Mesothelial cell of epicardium (in vitro differentiated cells): ENCODE measurements at regions not wholly inside any gene's neighbourhood (a gene's known extent, or its start where the extent isn't known, plus 50 kb on each side); places are given as distances from the start of the nearest gene placed in this dataset.

ENCODE experiments used
- DNase-seq, 2 experiments: peaks; one replicate each; pipeline ENCODE4 v3.0.0; 2021; ENCODE audit warnings: low spot score in 2 of 2; ENCODE audit not compliant: unreplicated experiment in 2 of 2
- H3K27ac Mint-ChIP-seq: 2 replicates; pipeline ENCODE4 v1.8.0; 2021; ENCODE audit warnings: mixed read lengths
- H3K27me3 Mint-ChIP-seq: 2 replicates; pipeline ENCODE4 v1.8.0; 2021; ENCODE audit warnings: low read depth, mixed read lengths
- H3K36me3 Mint-ChIP-seq: 2 replicates; pipeline ENCODE4 v1.8.0; 2021; ENCODE audit warnings: mixed read lengths
- H3K4me1 Mint-ChIP-seq: 2 replicates; pipeline ENCODE4 v1.8.0; 2021; ENCODE audit warnings: mixed read lengths
- H3K4me3 Mint-ChIP-seq: 2 replicates; pipeline ENCODE4 v1.8.0; 2021; ENCODE audit warnings: mild to moderate bottlenecking, moderate library complexity, mixed read lengths
- H3K9me3 Mint-ChIP-seq: 2 replicates; pipeline ENCODE4 v1.8.0; 2021; ENCODE audit warnings: mixed read lengths
- TF ChIP-seq, protein P1 (sequence below): fragments of 200-600 bp; sonication (generic); IDR thresholded peaks from one replicate; pipeline ENCODE4 v1.5.0; 2021; ENCODE audit warnings: antibody characterized with exemption; ENCODE audit not compliant: unreplicated experiment

DNA sequence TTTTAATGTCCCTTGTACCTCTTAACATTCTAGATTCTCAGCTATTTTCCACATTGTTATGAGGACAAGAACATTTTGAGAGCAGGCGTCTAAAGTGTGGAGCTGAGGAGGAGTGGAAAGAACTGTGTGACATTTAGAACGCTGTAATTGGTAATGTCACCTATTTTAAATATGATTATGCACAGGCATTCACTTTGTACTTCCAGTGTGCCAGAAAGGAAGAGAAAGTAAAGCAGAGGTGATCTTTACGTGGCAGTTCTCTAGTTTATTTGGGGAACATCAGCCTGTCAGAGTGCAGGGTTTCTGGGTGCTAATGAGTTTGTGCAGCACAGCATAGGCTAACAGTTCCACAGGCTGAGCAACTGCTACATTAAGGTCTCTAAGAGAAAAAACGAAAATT is 498.4 kb upstream of the POM121L12 start:
- Mint-ChIP-seq H3K27ac (no peak overlapping the region), H3K36me3 (peaks cover 3% of the 10 kb centered on the region), H3K9me3 (peaks cover 30% of the 10 kb centered on the region), H3K4me1 (peaks cover 7% of the 10 kb centered on the region), H3K4me3 (no peak overlapping the region), H3K27me3 (no peaks in the 10 kb centered on the region)
- no peak for DNase-seq
- TF ChIP-seq, protein P1, sequence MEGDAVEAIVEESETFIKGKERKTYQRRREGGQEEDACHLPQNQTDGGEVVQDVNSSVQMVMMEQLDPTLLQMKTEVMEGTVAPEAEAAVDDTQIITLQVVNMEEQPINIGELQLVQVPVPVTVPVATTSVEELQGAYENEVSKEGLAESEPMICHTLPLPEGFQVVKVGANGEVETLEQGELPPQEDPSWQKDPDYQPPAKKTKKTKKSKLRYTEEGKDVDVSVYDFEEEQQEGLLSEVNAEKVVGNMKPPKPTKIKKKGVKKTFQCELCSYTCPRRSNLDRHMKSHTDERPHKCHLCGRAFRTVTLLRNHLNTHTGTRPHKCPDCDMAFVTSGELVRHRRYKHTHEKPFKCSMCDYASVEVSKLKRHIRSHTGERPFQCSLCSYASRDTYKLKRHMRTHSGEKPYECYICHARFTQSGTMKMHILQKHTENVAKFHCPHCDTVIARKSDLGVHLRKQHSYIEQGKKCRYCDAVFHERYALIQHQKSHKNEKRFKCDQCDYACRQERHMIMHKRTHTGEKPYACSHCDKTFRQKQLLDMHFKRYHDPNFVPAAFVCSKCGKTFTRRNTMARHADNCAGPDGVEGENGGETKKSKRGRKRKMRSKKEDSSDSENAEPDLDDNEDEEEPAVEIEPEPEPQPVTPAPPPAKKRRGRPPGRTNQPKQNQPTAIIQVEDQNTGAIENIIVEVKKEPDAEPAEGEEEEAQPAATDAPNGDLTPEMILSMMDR: no peak

DNA sequence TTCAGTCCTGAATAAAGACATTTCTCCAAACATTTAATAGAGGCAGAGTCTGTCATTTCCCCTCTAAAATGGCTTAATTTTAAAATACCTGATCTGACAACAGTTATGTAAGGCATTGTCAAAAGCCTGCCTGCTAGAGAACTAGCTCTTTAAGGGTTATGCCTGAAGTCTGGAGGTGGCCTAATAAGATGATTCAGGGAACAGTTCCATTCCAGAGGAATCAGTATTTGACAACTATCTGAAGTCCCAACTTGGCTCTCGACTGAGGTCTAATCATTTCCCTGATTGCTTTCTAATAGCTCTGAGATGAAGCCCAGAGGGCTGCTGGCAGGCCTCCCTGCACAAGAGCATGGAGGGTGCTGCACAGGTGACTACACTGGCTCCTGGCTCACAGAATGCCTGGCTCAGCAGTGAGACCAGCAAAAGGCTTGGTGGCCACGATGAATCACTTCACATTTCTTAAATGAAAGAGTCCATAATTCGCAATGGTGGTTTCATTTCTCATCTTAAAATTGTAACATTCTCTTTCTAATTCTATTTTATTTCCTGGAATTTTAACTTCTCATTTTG is 509.6 kb upstream of the POM121L12 start:
- TF ChIP-seq, protein P1: no peak
- no peaks in the 10 kb centered on the region for H3K4me1 Mint-ChIP-seq
- no peaks in the 10 kb centered on the region for H3K27me3 Mint-ChIP-seq
- H3K4me3 Mint-ChIP-seq: no peak overlapping the region
- no peak for DNase-seq
- H3K9me3 Mint-ChIP-seq: no peaks in the 10 kb centered on the region
- no peak overlapping the region for H3K27ac Mint-ChIP-seq
- H3K36me3 Mint-ChIP-seq: no peaks in the 10 kb centered on the region

DNA sequence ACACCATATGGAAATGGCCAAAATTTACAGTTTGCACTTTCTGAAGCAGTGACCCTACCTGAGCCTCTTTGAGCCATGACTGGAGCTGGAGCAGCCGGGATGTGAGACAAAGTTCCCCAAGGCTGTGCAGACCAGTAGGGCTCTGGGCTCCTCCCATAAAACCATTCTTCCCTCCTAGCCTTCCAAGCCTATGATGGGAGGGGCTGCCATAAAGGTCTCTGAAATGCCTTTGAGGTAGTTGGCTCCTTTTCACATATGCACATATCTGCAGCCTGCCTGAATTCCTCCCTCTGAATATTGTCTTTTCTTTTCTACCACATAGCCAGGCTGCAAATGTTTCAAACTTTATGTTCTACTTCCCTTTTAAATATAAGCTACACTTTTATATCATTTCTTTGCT is 516.6 kb upstream of the POM121L12 start:
- TF ChIP-seq, protein P1: no peak
- Mint-ChIP-seq H3K4me3 (no peak overlapping the region), H3K36me3 (peaks cover 3% of the 10 kb centered on the region), H3K27ac (no peak overlapping the region), H3K4me1 (no peaks in the 10 kb centered on the region), H3K9me3 (peaks cover 28% of the 10 kb centered on the region), H3K27me3 (no peaks in the 10 kb centered on the region)
- no peak for DNase-seq

DNA sequence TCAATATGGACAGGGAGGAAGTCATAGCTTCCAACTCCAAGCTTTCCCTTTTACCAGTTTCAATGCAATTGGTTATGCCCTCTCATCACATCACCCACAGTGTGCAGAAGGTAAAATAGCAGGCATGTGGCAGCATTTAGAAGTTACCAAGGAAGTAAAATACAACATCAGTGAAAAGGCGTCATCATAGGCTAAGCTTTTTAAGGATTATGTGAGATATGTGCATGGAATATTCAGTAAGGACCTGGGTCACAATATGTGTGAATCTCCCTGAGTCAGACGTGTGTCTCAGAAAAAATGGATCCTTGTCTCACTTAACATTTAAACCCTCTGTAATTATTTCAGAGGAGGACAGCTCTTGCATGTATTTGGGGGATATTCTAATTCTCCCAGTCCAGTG is 522.8 kb upstream of the POM121L12 start:
- TF ChIP-seq, protein P1: no peak
- H3K27ac Mint-ChIP-seq: no peak overlapping the region
- H3K4me3 Mint-ChIP-seq: no peak overlapping the region
- no peak for DNase-seq
- no peaks in the 10 kb centered on the region for H3K4me1 Mint-ChIP-seq
- H3K27me3 Mint-ChIP-seq: no peaks in the 10 kb centered on the region
- peaks cover 3% of the 10 kb centered on the region for H3K36me3 Mint-ChIP-seq
- peaks cover 12% of the 10 kb centered on the region for H3K9me3 Mint-ChIP-seq

DNA sequence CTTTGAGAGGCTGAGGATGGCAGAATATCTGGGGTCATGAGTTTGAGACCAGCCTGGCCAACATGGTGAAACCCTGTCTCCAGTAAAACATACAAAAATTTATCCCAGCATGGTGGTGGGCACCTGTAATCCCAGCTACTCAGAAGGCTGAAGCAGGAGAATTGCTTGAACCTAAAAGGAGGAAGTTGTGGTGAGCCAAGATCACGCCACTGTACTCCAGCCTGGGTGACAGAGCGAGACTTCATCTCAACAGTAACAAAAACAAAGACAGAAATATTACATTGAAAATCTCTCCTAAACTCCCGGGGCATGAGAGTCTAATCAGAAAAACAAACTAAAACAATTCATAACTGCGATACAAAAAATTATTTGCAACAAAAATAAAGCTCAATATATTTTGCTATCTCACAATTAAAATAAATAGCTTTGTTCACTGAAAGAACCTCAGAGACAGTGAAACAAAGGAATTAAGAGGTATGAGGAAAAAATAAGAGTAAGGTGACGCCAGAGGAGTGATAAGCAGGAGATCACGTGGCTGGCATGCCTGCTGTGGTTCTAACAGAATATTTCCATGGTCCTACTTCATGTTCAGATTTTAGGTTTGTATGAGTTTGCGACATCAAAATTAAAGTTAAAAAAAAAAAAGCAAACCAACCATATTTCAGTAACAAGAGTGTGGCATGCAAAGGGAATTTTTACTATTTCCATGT is 527.7 kb upstream of the POM121L12 start:
- H3K9me3 Mint-ChIP-seq: no peaks in the 10 kb centered on the region
- H3K4me3 Mint-ChIP-seq: no peak overlapping the region
- no peak for DNase-seq
- no peaks in the 10 kb centered on the region for H3K36me3 Mint-ChIP-seq
- TF ChIP-seq, protein P1: no peak
- no peaks in the 10 kb centered on the region for H3K27me3 Mint-ChIP-seq
- H3K4me1 Mint-ChIP-seq: no peaks in the 10 kb centered on the region
- H3K27ac Mint-ChIP-seq: no peak overlapping the region
